IMR-90 (cell line): ENCODE measurements at regions not wholly inside any gene's neighbourhood (a gene's known extent, or its start where the extent isn't known, plus 50 kb on each side); places are given as distances from the start of the nearest gene placed in this dataset.

Source experiments
- ATAC-seq: fragments of 200-7000 bp; cut with Tn5 transposase; 2 replicates; pipeline ENCODE4 v1.9.1; 2020; ENCODE audit warnings: low read depth, mild to moderate bottlenecking, moderate library complexity
- BruUV-seq: library from RNA; stranded (reverse); fragments of 400-500 nt; replicated peaks from 2 replicates; lab custom pipeline; 2021; lab: Mats Ljungman, UMichigan
- CTCF ChIA-PET: fragments of 300-600 bp; formaldehyde crosslinking; extraction: SDS; loops from one replicate; lab custom pipeline; 2021; ENCODE audit warnings: antibody characterized with exemption; lab: Yijun Ruan, JAX
- POLR2A ChIA-PET: fragments of 300-600 bp; sonication (Branson Sonifier 250); formaldehyde crosslinking; loops from one replicate; lab custom pipeline; 2022; ENCODE audit warnings: antibody characterized with exemption; ENCODE audit not compliant: unreplicated experiment; lab: Charles Lee
- DNase-seq: peaks from one replicate; pipeline ENCODE4 v3.0.0; 2013
- H2AFZ ChIP-seq: replicated peaks from 2 replicates; pipeline ENCODE3; 2013; ENCODE audit warnings: low read length, mild to moderate bottlenecking; ENCODE audit not compliant: poor library complexity
- H2AK5ac ChIP-seq: 2 replicates; pipeline ENCODE4 v1.6.1; 2013; ENCODE audit warnings: low read depth, low read length, inconsistent platforms
- H2AK9ac ChIP-seq: replicated peaks from 2 replicates; pipeline ENCODE3; 2013; ENCODE audit warnings: mild to moderate bottlenecking, low read depth, low read length, moderate library complexity; ENCODE audit not compliant: poor library complexity
- H2BK120ac ChIP-seq: 2 replicates; pipeline ENCODE4 v1.6.1; 2013; ENCODE audit warnings: low read depth, low read length, inconsistent platforms
- H2BK15ac ChIP-seq: 3 replicates; pipeline ENCODE4 v1.6.1; 2013; ENCODE audit warnings: low read depth, low read length, inconsistent platforms
- H2BK20ac ChIP-seq: 2 replicates; pipeline ENCODE4 v1.6.1; 2013; ENCODE audit warnings: low read depth, mild to moderate bottlenecking, inconsistent platforms, low read length, moderate library complexity
- H2BK5ac ChIP-seq: 2 replicates; pipeline ENCODE4 v1.6.1; 2013; ENCODE audit warnings: mild to moderate bottlenecking, low read depth, low read length, inconsistent platforms; ENCODE audit not compliant: poor library complexity, severe bottlenecking
- H3K14ac ChIP-seq: replicated peaks from 2 replicates; pipeline ENCODE4 v1.6.1; 2013; ENCODE audit warnings: low read depth, low read length, inconsistent platforms
- H3K18ac ChIP-seq: 2 replicates; pipeline ENCODE4 v1.6.1; 2013; ENCODE audit warnings: low read depth, low read length, control low read depth
- H3K23ac ChIP-seq: 2 replicates; pipeline ENCODE4 v1.6.1; 2013; ENCODE audit warnings: low read depth, low read length, inconsistent platforms
- H3K27ac ChIP-seq: 2 replicates; pipeline ENCODE4 v1.5.1; 2013; ENCODE audit warnings: mild to moderate bottlenecking, control low read depth, low read length; ENCODE audit not compliant: insufficient read depth
- H3K27me3 ChIP-seq: 2 replicates; pipeline ENCODE4 v1.6.1; 2013; ENCODE audit warnings: low read length; ENCODE audit not compliant: control insufficient read depth, insufficient read depth
- H3K36me3 ChIP-seq: 2 replicates; pipeline ENCODE4 v1.6.1; 2013; ENCODE audit warnings: low read length, mixed read lengths; ENCODE audit not compliant: control insufficient read depth, insufficient read depth
- H3K4ac ChIP-seq: 2 replicates; pipeline ENCODE4 v1.6.1; 2013; ENCODE audit warnings: low read depth, low read length, inconsistent platforms
- H3K4me1 ChIP-seq: 2 replicates; pipeline ENCODE4 v1.6.1; 2013; ENCODE audit warnings: low read length, mixed read lengths; ENCODE audit not compliant: control insufficient read depth, insufficient read depth
- H3K4me2 ChIP-seq: 2 replicates; pipeline ENCODE4 v1.6.1; 2013; ENCODE audit warnings: low read depth, mild to moderate bottlenecking, control low read depth, low read length, moderate library complexity
- H3K4me3 ChIP-seq: 2 replicates; pipeline ENCODE4 v1.5.1; 2013; ENCODE audit warnings: low read depth, mild to moderate bottlenecking, control low read depth, low read length, moderate library complexity; ENCODE audit not compliant: insufficient read depth
- H3K56ac ChIP-seq: 2 replicates; pipeline ENCODE4 v1.6.1; 2013; ENCODE audit warnings: low read length, inconsistent platforms; ENCODE audit not compliant: insufficient read depth; ENCODE audit errors: extremely low read depth
- H3K79me1 ChIP-seq, 2 experiments: 2 replicates each; pipeline ENCODE4 v1.6.1; 2013; ENCODE audit warnings: low read length in 2 of 2, inconsistent platforms in 1 of 2, low read depth in 1 of 2
- H3K9ac ChIP-seq: 2 replicates; pipeline ENCODE4 v1.6.1; 2013; ENCODE audit warnings: low read depth, low read length, control low read depth
- H3K9me1 ChIP-seq: 2 replicates; pipeline ENCODE4 v1.6.1; 2013; ENCODE audit warnings: low read length, inconsistent platforms; ENCODE audit not compliant: insufficient read depth
- H3K9me3 ChIP-seq: 2 replicates; pipeline ENCODE4 v1.6.1; 2013; ENCODE audit warnings: low read length; ENCODE audit not compliant: control insufficient read depth, insufficient read depth
- H4K20me1 ChIP-seq: 2 replicates; pipeline ENCODE4 v1.6.1; 2013; ENCODE audit warnings: low read length, inconsistent platforms; ENCODE audit not compliant: insufficient read depth
- H4K5ac ChIP-seq: 2 replicates; pipeline ENCODE4 v1.6.1; 2013; ENCODE audit warnings: mild to moderate bottlenecking, low read depth, low read length, control low read depth
- H4K8ac ChIP-seq, 2 experiments: 2 replicates each; pipeline ENCODE4 v1.6.1; 2013; ENCODE audit warnings: low read depth in 2 of 2, low read length in 2 of 2, control low read depth in 1 of 2, inconsistent platforms in 1 of 2
- H4K91ac ChIP-seq: 2 replicates; pipeline ENCODE4 v1.6.1; 2013; ENCODE audit warnings: low read depth, low read length, inconsistent platforms; ENCODE audit not compliant: insufficient read depth
- BHLHE40 ChIP-seq: fragments of 150-350 bp; IDR thresholded peaks from 2 replicates; pipeline ENCODE4 v1.6.1; 2016; ENCODE audit warnings: mild to moderate bottlenecking, low read depth, low read length
- CEBPB ChIP-seq: IDR thresholded peaks from 2 replicates; pipeline ENCODE4 v1.6.1; 2012; ENCODE audit warnings: low read depth, low read length, improper control_type of control experiment
- CHD1 ChIP-seq: IDR thresholded peaks from 2 replicates; pipeline ENCODE4 v1.6.1; 2012; ENCODE audit warnings: low read depth, low read length, improper control_type of control experiment
- CTCF ChIP-seq: conservative IDR thresholded peaks from 2 replicates; pipeline ENCODE4 v1.5.1; 2012; ENCODE audit warnings: mild to moderate bottlenecking, low read depth, low read length, improper control_type of control experiment
- FOS ChIP-seq: fragments of 150-350 bp; IDR thresholded peaks from 2 replicates; pipeline ENCODE4 v1.6.1; 2016; ENCODE audit warnings: low read depth, low read length
- MAFK ChIP-seq: IDR thresholded peaks from 2 replicates; pipeline ENCODE4 v1.6.1; 2012; ENCODE audit warnings: low read depth, low read length, improper control_type of control experiment
- MAZ ChIP-seq: IDR thresholded peaks from 2 replicates; pipeline ENCODE4 v1.6.1; 2012; ENCODE audit warnings: low read depth, mild to moderate bottlenecking, low read length, improper control_type of control experiment, moderate library complexity, borderline replicate concordance
- MXI1 ChIP-seq: IDR thresholded peaks from 2 replicates; pipeline ENCODE4 v1.6.1; 2012; ENCODE audit warnings: low read depth, mild to moderate bottlenecking, low read length, moderate library complexity, borderline replicate concordance
- NFE2L2 ChIP-seq: fragments of 150-350 bp; IDR thresholded peaks from 2 replicates; pipeline ENCODE4 v1.6.1; 2016; ENCODE audit warnings: low read depth, mild to moderate bottlenecking, low read length
- POLR2A ChIP-seq: IDR thresholded peaks from 2 replicates; pipeline ENCODE4 v1.6.1; 2012; ENCODE audit warnings: mild to moderate bottlenecking, low read depth, low read length
- RAD21 ChIP-seq: IDR thresholded peaks from 2 replicates; pipeline ENCODE4 v1.6.1; 2012; ENCODE audit warnings: low read length, improper control_type of control experiment
- RFX5 ChIP-seq: IDR thresholded peaks from 2 replicates; pipeline ENCODE4 v1.8.0; 2012; ENCODE audit warnings: low read depth, mild to moderate bottlenecking, low read length, moderate library complexity
- SMC3 ChIP-seq: fragments of 150-350 bp; IDR thresholded peaks from 2 replicates; pipeline ENCODE4 v1.6.1; 2016; ENCODE audit warnings: low read depth, mild to moderate bottlenecking, antibody characterized with exemption, low read length, moderate library complexity
- USF2 ChIP-seq: fragments of 150-350 bp; IDR thresholded peaks from 2 replicates; pipeline ENCODE4 v1.6.1; 2017; ENCODE audit warnings: mild to moderate bottlenecking, antibody characterized with exemption, low read length, low read depth
- WGBS, 2 experiments: methylation state at CpG; one replicate each; pipeline versions ENCODE4 v1.1.5 to v1.1.7; 2013; ENCODE audit warnings: missing lambda C conversion rate in 2 of 2; ENCODE audit not compliant: insufficient read length in 1 of 2; ENCODE audit errors: extremely low coverage in 2 of 2; 5-methylcytosine and 5-hydroxymethylcytosine counted together
- dilution Hi-C: fragments of 300-500 bp; cut with HindIII; formaldehyde crosslinking; loops from one replicate; pipeline ENCODE4 v1.14.3; 2018; ENCODE audit warnings: low sequenced_read_pairs; ENCODE audit not compliant: unreplicated experiment
- in situ Hi-C: fragments of 300-500 bp; cut with MboI; formaldehyde crosslinking; loops from 3 replicates; pipeline ENCODE4 v1.14.3; 2019; ENCODE audit warnings: low sequenced_read_pairs, inconsistent platforms, mixed read lengths
- intact Hi-C: fragments of 100-400 bp; cut with micrococcal nuclease; formaldehyde crosslinking; loops from 2 replicates; pipeline ENCODE4 v1.10.0; 2022

- no peak overlapping the region for H4K8ac ChIP-seq
- H3K23ac ChIP-seq, result no peak overlapping the region
- no peak overlapping the region for H2AK9ac ChIP-seq
- TF ChIP-seq POLR2A (no peak), MAFK (no peak), MXI1 (no peak), RFX5 (no peak), RAD21 (no peak), SMC3 (no peak), BHLHE40 (no peak), MAZ (no peak), CHD1 (no peak), CTCF (no peak), FOS (no peak), NFE2L2 (no peak), CEBPB (no peak), USF2 (no peak)
- dilution Hi-C loops, result no loop called here
- in situ Hi-C loops, result no loop called here
- 92% methylated on average over 5 of the region's 8 CpGs; no CpG with 5 or more reads in 1 of the 2 experiments for WGBS, 2 experiments
- H4K91ac ChIP-seq, result no peak overlapping the region
- no peak overlapping the region for H2BK120ac ChIP-seq
- H3K14ac ChIP-seq, result no peak overlapping the region
- no peak overlapping the region for H3K27ac ChIP-seq
- no peaks in the 10 kb centered on the region for H3K9me3 ChIP-seq
- no peaks in the 10 kb centered on the region for H3K79me1 ChIP-seq
- H4K5ac ChIP-seq, result no peak overlapping the region
- no peaks in the 10 kb centered on the region for H4K20me1 ChIP-seq
- no peak overlapping the region for H3K56ac ChIP-seq
- no peak overlapping the region for H2AK5ac ChIP-seq
- CTCF ChIA-PET, result no interaction called here
- H3K9ac ChIP-seq, result no peak overlapping the region
- no TSS peak for BruUV-seq
- peak overlapping the region; percentile 24 for H2AFZ ChIP-seq
- H3K4me1 ChIP-seq, result no peaks in the 10 kb centered on the region
- POLR2A ChIA-PET, result no interaction called here
- no peak overlapping the region for H3K4me2 ChIP-seq
- ATAC-seq (no peak), DNase-seq (no peak)
- H2BK5ac ChIP-seq, result no peak overlapping the region
- no peak overlapping the region for H2BK15ac ChIP-seq
- H3K27me3 ChIP-seq, result peaks cover under 1% of the 10 kb centered on the region
- no peaks in the 10 kb centered on the region for H3K9me1 ChIP-seq
- no peaks in the 10 kb centered on the region for H3K36me3 ChIP-seq
- intact Hi-C loops, result no loop called here
- no peak overlapping the region for H3K4ac ChIP-seq
- H3K4me3 ChIP-seq, result no peak overlapping the region
- no peak overlapping the region for H3K18ac ChIP-seq
- H2BK20ac ChIP-seq, result no peak overlapping the region
These were observed 56.8 kb upstream of the SEPTIN5 start for GRCh38 chr22:19657252-19658056.
